ENCODE measurements at regions not wholly inside any gene's neighbourhood (a gene's known extent, or its start where the extent isn't known, plus 50 kb on each side); places are given as distances from the start of the nearest gene placed in this dataset.
"Not testable (repeated sequence)": the region's sequence is repeated elsewhere in the genome, so short reads cannot be mapped to it uniquely, and the experiment has no call there.

- in situ Hi-C loops (cut with MboI; ENCODE audit: low pct_unique_long_range_greater_than_20kb, low sequenced_read_pairs, unreplicated experiment), result no loop called here
- no peak for TF ChIP-seq CTCF (IDR thresholded peaks at IDR 0.05; ENCODE audit: extremely low read depth, insufficient read depth, missing control alignments)
- DNase-seq (ENCODE audit: low spot score), result no peak
Observed at GRCh38 chr11:134843735-134844134, 431.7 kb upstream of the B3GAT1 start.

- in situ Hi-C loops (cut with MboI; ENCODE audit: low pct_unique_long_range_greater_than_20kb, low sequenced_read_pairs, unreplicated experiment), result no loop called here
- no peak for TF ChIP-seq CTCF (IDR thresholded peaks at IDR 0.05; ENCODE audit: extremely low read depth, insufficient read depth, missing control alignments)
- DNase-seq (ENCODE audit: low spot score), result no peak
Observed at GRCh38 chr11:134843020-134843419, 431.0 kb upstream of the B3GAT1 start.

GRCh38 chr11:134841972-134842371 is 429.9 kb upstream of the B3GAT1 start:
- in situ Hi-C loops (cut with MboI; ENCODE audit: low pct_unique_long_range_greater_than_20kb, low sequenced_read_pairs, unreplicated experiment), result no loop called here
- no peak for TF ChIP-seq CTCF (IDR thresholded peaks at IDR 0.05; ENCODE audit: extremely low read depth, insufficient read depth, missing control alignments)
- no peak for DNase-seq (ENCODE audit: low spot score)

- in situ Hi-C loops (cut with MboI; ENCODE audit: low pct_unique_long_range_greater_than_20kb, low sequenced_read_pairs, unreplicated experiment), result no loop called here
- no peak for TF ChIP-seq CTCF (IDR thresholded peaks at IDR 0.05; ENCODE audit: extremely low read depth, insufficient read depth, missing control alignments)
- no peak for DNase-seq (ENCODE audit: low spot score)
Observed at GRCh38 chr11:134841411-134841810, 429.4 kb upstream of the B3GAT1 start.

GRCh38 chr11:134840945-134841344 is 428.9 kb upstream of the B3GAT1 start:
- TF ChIP-seq CTCF (IDR thresholded peaks at IDR 0.05; ENCODE audit: extremely low read depth, insufficient read depth, missing control alignments), result no peak
- in situ Hi-C loops (cut with MboI; ENCODE audit: low pct_unique_long_range_greater_than_20kb, low sequenced_read_pairs, unreplicated experiment), result no loop called here

GRCh38 chr11:134840165-134840564 is 428.1 kb upstream of the B3GAT1 start:
- DNase-seq (ENCODE audit: low spot score); in situ Hi-C loops (cut with MboI; ENCODE audit: low pct_unique_long_range_greater_than_20kb, low sequenced_read_pairs, unreplicated experiment): not testable (repeated sequence)

More at GRCh38 chr11:134840945-134841344, 428.9 kb upstream of the B3GAT1 start:
- no peak for DNase-seq (ENCODE audit: low spot score)

- TF ChIP-seq CTCF (IDR thresholded peaks at IDR 0.05; ENCODE audit: extremely low read depth, insufficient read depth, missing control alignments), result no peak
- DNase-seq (ENCODE audit: low spot score), result no peak
Observed at GRCh38 chr11:134838708-134839107, 426.7 kb upstream of the B3GAT1 start.

More at GRCh38 chr11:134838708-134839107, 426.7 kb upstream of the B3GAT1 start:
- in situ Hi-C loops (cut with MboI; ENCODE audit: low pct_unique_long_range_greater_than_20kb, low sequenced_read_pairs, unreplicated experiment), result no loop called here
